Renal pelvis (tissue), 1 donor: ENCODE measurements at regions not wholly inside any gene's neighbourhood (a gene's known extent, or its start where the extent isn't known, plus 50 kb on each side); places are given as distances from the start of the nearest gene placed in this dataset.
A peak's percentile ranks its signal among the peaks of the same experiment; 100 is the strongest.
"Not testable (repeated sequence)": the region's sequence is repeated elsewhere in the genome, so short reads cannot be mapped to it uniquely, and the experiment has no call there.

Experiments used
- DNase-seq: peaks from one replicate; pipeline ENCODE4 v3.0.0-alpha.2; 2013

GRCh38 chr5:84961193-84961592 is 576.5 kb upstream of the EDIL3 start:
- DNase-seq: no peak

GRCh38 chr5:84961903-84962302 is 577.2 kb upstream of the EDIL3 start:
- DNase-seq: no peak

- DNase-seq: no peak
Observed at GRCh38 chr5:84983093-84983492, 598.4 kb upstream of the EDIL3 start.

GRCh38 chr5:84985148-84985547 is 600.5 kb upstream of the EDIL3 start:
- DNase-seq: no peak

- DNase-seq: no peak
Observed at GRCh38 chr5:84986688-84987087, 602.0 kb upstream of the EDIL3 start.

- DNase-seq: no peak
Observed at GRCh38 chr5:85000671-85001070, 616.0 kb upstream of the EDIL3 start.

GRCh38 chr5:85002026-85002425 is 617.3 kb upstream of the EDIL3 start:
- not testable (repeated sequence) for DNase-seq

GRCh38 chr5:85010014-85010562 is 625.4 kb upstream of the EDIL3 start:
- no peak for DNase-seq

GRCh38 chr5:85017261-85017660 is 632.6 kb upstream of the EDIL3 start:
- DNase-seq: no peak

- DNase-seq: no peak
Observed at GRCh38 chr5:85030316-85031084, 645.8 kb upstream of the EDIL3 start.

- peak; percentile 2 for DNase-seq
Observed at GRCh38 chr5:85049020-85049419, 664.3 kb upstream of the EDIL3 start.

- DNase-seq: no peak
Observed at GRCh38 chr5:85052826-85053225, 668.1 kb upstream of the EDIL3 start.

GRCh38 chr5:85069659-85070640 is 685.3 kb upstream of the EDIL3 start:
- no peak for DNase-seq

GRCh38 chr5:85077581-85077980 is 692.9 kb upstream of the EDIL3 start:
- no peak for DNase-seq

- no peak for DNase-seq
Observed at GRCh38 chr5:85096421-85096820, 711.7 kb upstream of the EDIL3 start.

- no peak for DNase-seq
Observed at GRCh38 chr5:85108471-85108870, 723.8 kb upstream of the EDIL3 start.

GRCh38 chr5:85109616-85110015 is 724.9 kb upstream of the EDIL3 start:
- DNase-seq: no peak

- no peak for DNase-seq
Observed at GRCh38 chr5:85132269-85132668, 747.6 kb upstream of the EDIL3 start.

GRCh38 chr5:85140471-85140870 is 755.8 kb upstream of the EDIL3 start:
- DNase-seq: no peak

- no peak for DNase-seq
Observed at GRCh38 chr5:85143138-85143537, 758.5 kb upstream of the EDIL3 start.

GRCh38 chr5:85148701-85149100 is 764.0 kb upstream of the EDIL3 start:
- no peak for DNase-seq

- no peak for DNase-seq
Observed at GRCh38 chr5:85159395-85159794, 774.7 kb upstream of the EDIL3 start.

GRCh38 chr5:85168474-85168873 is 783.8 kb upstream of the EDIL3 start:
- DNase-seq: no peak
